HepG2 (cell line): ENCODE measurements at regions not wholly inside any gene's neighbourhood (a gene's known extent, or its start where the extent isn't known, plus 50 kb on each side); places are given as distances from the start of the nearest gene placed in this dataset.
"Not testable (repeated sequence)": the region's sequence is repeated elsewhere in the genome, so short reads cannot be mapped to it uniquely, and the experiment has no call there.

Experiments used
- ATAC-seq: fragments of 200-7000 bp; cut with Tn5 transposase; 3 replicates; pipeline ENCODE4 v1.9.1; 2020; ENCODE audit warnings: mild to moderate bottlenecking, moderate library complexity
- BruUV-seq: library from RNA; stranded (reverse); fragments of 400-500 nt; replicated peaks from 2 replicates; lab custom pipeline; 2021; lab: Mats Ljungman, UMichigan
- CTCF ChIA-PET: fragments of 300-600 bp; formaldehyde crosslinking; extraction: SDS; loops from one replicate; lab custom pipeline; 2021; ENCODE audit warnings: low total read pairs, inconsistent platforms, low intra/inter-chr PET ratio; lab: Yijun Ruan, JAX
- POLR2A ChIA-PET: fragments of 350-600 bp; sonication (Branson Sonifier 250); formaldehyde crosslinking; loops from one replicate; lab custom pipeline; 2020; ENCODE audit warnings: antibody characterized with exemption, inconsistent platforms; lab: Yijun Ruan, JAX
- DNase-seq: peaks from one replicate; pipeline ENCODE4 v3.0.0-alpha.2; 2015; ENCODE audit warnings: low spot score
- FAIRE-seq: peaks from 3 replicates; lab custom pipeline; 2011; peaks lifted over from hg19 to GRCh38; lab: Jason Lieb, UNC
- H2AFZ ChIP-seq: one replicate; pipeline ENCODE4 v1.6.1; 2011; ENCODE audit warnings: low read length, inconsistent platforms
- H3K27ac ChIP-seq: fragments of 300-600 bp; 3 replicates; pipeline ENCODE4 v1.8.0; 2011; ENCODE audit warnings: mixed run types, mild to moderate bottlenecking, mixed read lengths, low read length, inconsistent platforms; ENCODE audit not compliant: insufficient read depth; ENCODE audit errors: extremely low read length
- H3K27me3 ChIP-seq, 2 experiments: fragments of 200-600 bp in 1 of 2; 2 replicates in 1 of 2; 3 replicates in 1 of 2; pipeline versions ENCODE4 v1.6.0 to v1.8.0; 2011; ENCODE audit warnings: low read length in 2 of 2, mild to moderate bottlenecking in 2 of 2, moderate library complexity in 2 of 2, inconsistent platforms in 1 of 2; ENCODE audit not compliant: insufficient read depth in 2 of 2, control insufficient read depth in 1 of 2
- H3K36me3 ChIP-seq, 2 experiments: fragments of 200-600 bp in 1 of 2; replicated peaks in 1 of 2; 2 replicates in 1 of 2; 3 replicates in 1 of 2; pipeline versions ENCODE4 v1.5.1 to v1.8.0; 2011; ENCODE audit warnings: low read length in 2 of 2, inconsistent platforms in 1 of 2; ENCODE audit not compliant: insufficient read depth in 2 of 2, control insufficient read depth in 1 of 2
- H3K4me1 ChIP-seq: 2 replicates; pipeline ENCODE4 v1.5.1; 2012; ENCODE audit warnings: low read length, inconsistent platforms; ENCODE audit not compliant: insufficient read depth
- H3K4me2 ChIP-seq: 2 replicates; pipeline ENCODE4 v1.6.0; 2011; ENCODE audit warnings: low read depth, low read length, inconsistent platforms
- H3K4me3 ChIP-seq, 3 experiments: fragments of 200-600 bp in 1 of 3; sonication (generic), shearing (Covaris generic) in 1 of 3; replicated peaks in 1 of 3; 2 replicates each; pipeline ENCODE4 v1.5.1; 2011 to 2016; ENCODE audit warnings: low read length in 3 of 3, inconsistent platforms in 2 of 3, low read depth in 2 of 3, mild to moderate bottlenecking in 2 of 3, control low read depth in 1 of 3, mixed read lengths in 1 of 3; ENCODE audit not compliant: insufficient read depth in 1 of 3
- H3K79me2 ChIP-seq: one replicate; pipeline ENCODE4 v1.6.1; 2011; ENCODE audit warnings: low read length, inconsistent platforms; ENCODE audit not compliant: insufficient read depth
- H3K9ac ChIP-seq: 2 replicates; pipeline ENCODE4 v1.6.0; 2011; ENCODE audit warnings: mild to moderate bottlenecking, low read depth, low read length, inconsistent platforms; ENCODE audit not compliant: insufficient read depth
- H3K9me3 ChIP-seq: 2 replicates; pipeline ENCODE4 v1.5.1; 2012; ENCODE audit warnings: mild to moderate bottlenecking, low read length
- H4K20me1 ChIP-seq: 2 replicates; pipeline ENCODE4 v1.6.0; 2011; ENCODE audit warnings: inconsistent platforms, mild to moderate bottlenecking, low read length, moderate library complexity; ENCODE audit not compliant: insufficient read depth
- ELF3 ChIP-seq: IDR thresholded peaks from 2 replicates; pipeline ENCODE4 v1.6.1; 2016; ENCODE audit warnings: missing genetic modification reagents, missing compliant biosample characterization
- EZH2 ChIP-seq: conservative IDR thresholded peaks from 2 replicates; pipeline ENCODE4 v1.6.1; 2012; ENCODE audit warnings: mild to moderate bottlenecking, low read depth, low read length, moderate library complexity
- IRX3 ChIP-seq: sonication (generic); formaldehyde crosslinking; IDR thresholded peaks from 2 replicates; pipeline ENCODE4 v1.8.1; 2023; ENCODE audit warnings: mild to moderate bottlenecking, low read depth, missing genetic modification reagents, borderline replicate concordance
- RFX1 ChIP-seq: fragments of 450-650 bp; IDR thresholded peaks from 2 replicates; pipeline ENCODE4 v1.6.1; 2017
- TOPORS ChIP-seq: sonication (generic); formaldehyde crosslinking; IDR thresholded peaks from 2 replicates; pipeline ENCODE4 v1.8.0; 2023; ENCODE audit warnings: mild to moderate bottlenecking, missing genetic modification reagents
- ZNF768 ChIP-seq: sonication (generic); formaldehyde crosslinking; IDR thresholded peaks from 2 replicates; pipeline ENCODE4 v1.4.0; 2020; ENCODE audit warnings: missing genetic modification reagents
- ZNF780A ChIP-seq: sonication (generic); formaldehyde crosslinking; IDR thresholded peaks from 2 replicates; pipeline ENCODE4 v1.8.0; 2022; ENCODE audit warnings: mild to moderate bottlenecking, missing genetic modification reagents, moderate library complexity
- WGBS: methylation state at CpG from one replicate; pipeline ENCODE4 v1.1.6; 2017; ENCODE audit warnings: low lambda C conversion rate; 5-methylcytosine and 5-hydroxymethylcytosine counted together
- in situ Hi-C: cut with HindIII; loops from 2 replicates; pipeline ENCODE4 v1.10.0; 2017; ENCODE audit warnings: low pct_unique_long_range_greater_than_20kb; ENCODE audit not compliant: extremely low pct_ligation_motif_present
- intact Hi-C: fragments of 100-400 bp; cut with micrococcal nuclease; formaldehyde crosslinking; loops from one replicate; pipeline ENCODE4 v1.10.0; 2022; ENCODE audit not compliant: unreplicated experiment
- TF ChIP-seq, protein P1 (sequence below): sonication (generic); formaldehyde crosslinking; IDR thresholded peaks from 2 replicates; pipeline ENCODE4 v1.5.0; 2020; ENCODE audit warnings: missing genetic modification reagents
- TF ChIP-seq, protein P2 (sequence below): sonication (generic); formaldehyde crosslinking; IDR thresholded peaks from 2 replicates; pipeline ENCODE4 v1.5.1; 2020; ENCODE audit warnings: missing genetic modification reagents, mild to moderate bottlenecking, borderline replicate concordance

DNA sequence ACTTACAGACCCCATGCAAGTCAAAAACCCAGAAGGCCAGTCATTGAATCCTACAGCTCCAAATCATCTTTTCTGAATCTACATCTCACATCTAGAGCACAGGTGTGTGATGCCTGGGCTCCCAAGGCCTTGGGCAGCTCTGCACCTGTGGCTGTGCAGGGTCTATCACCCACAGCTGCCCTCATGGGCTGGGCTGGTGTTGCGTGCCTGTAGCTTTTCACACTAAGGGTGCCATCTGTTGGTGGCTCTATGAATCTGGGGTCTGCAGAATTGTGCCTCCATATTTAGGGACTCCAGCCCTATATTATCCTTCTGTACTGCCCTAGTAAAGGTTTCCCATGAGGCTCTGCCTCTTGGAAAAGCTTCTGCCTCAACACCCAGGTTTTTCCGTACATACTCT is 407.6 kb downstream of the TUBA3C start:
- intact Hi-C loops, H3K27me3 ChIP-seq, POLR2A ChIA-PET, H3K27ac ChIP-seq, H4K20me1 ChIP-seq, H2AFZ ChIP-seq, CTCF ChIA-PET, H3K79me2 ChIP-seq, H3K9ac ChIP-seq, DNase-seq, H3K4me1 ChIP-seq, H3K36me3 ChIP-seq, ATAC-seq, H3K4me2 ChIP-seq, FAIRE-seq, H3K4me3 ChIP-seq, BruUV-seq, in situ Hi-C loops: not testable (repeated sequence)
- H3K9me3 ChIP-seq: peaks cover 55% of the 10 kb centered on the region
- 86% methylated on average over 1 of the region's 2 CpGs for WGBS

DNA sequence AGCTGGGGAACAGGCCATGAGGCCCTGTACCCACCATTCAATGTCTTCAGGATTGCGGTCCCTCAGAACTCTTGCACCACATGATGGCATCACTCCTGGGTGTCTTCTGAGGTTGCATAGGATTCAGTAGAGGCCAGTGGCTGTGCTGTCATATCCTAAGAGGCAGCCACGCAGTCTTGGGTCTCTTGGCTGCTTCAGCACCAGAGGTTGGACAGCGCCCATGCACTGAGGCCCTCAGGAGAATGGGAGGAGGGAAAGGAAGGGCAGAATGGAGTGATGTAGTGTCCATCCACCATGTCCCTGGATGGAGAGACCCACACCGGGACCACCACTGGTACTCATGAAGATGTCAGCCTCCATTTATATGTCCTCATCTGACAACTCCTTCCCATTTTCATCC is 439.9 kb downstream of the TUBA3C start:
- H4K20me1 ChIP-seq, FAIRE-seq, H3K79me2 ChIP-seq, BruUV-seq, H3K4me1 ChIP-seq, CTCF ChIA-PET, in situ Hi-C loops, H3K27ac ChIP-seq, H3K9ac ChIP-seq, H3K27me3 ChIP-seq, H3K4me3 ChIP-seq, ATAC-seq, POLR2A ChIA-PET, DNase-seq, intact Hi-C loops, H3K4me2 ChIP-seq, H2AFZ ChIP-seq, H3K36me3 ChIP-seq: not testable (repeated sequence)
- peaks cover 80% of the 10 kb centered on the region for H3K9me3 ChIP-seq
- 80% methylated on average over 1 of the region's 4 CpGs for WGBS

DNA sequence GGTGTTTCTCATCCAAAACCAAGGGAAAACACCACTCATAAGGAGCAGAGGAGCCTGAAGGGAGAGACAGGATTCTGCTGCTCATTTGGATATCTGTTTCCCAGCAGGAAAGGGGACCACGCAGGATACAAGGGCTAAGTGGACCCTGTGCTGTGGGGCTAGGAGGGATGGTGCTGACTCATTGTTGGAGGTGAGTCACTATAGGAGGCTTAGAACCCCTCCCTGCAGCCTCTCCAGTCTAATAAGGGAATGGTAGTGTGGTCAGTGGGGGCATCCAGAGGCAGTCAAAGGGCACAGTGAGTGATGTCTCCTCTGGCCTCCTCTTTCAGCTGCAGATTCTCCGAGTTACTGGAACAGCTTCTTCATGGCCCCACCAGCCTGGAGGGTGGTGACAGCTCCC is 442.3 kb downstream of the TUBA3C start:
- in situ Hi-C loops (no loop called here), intact Hi-C loops (no loop called here)
- H3K79me2 ChIP-seq: no peaks in the 10 kb centered on the region
- no peak overlapping the region for H3K4me2 ChIP-seq
- ATAC-seq: no peak
- H3K4me3 ChIP-seq: no peak overlapping the region
- H3K27me3 ChIP-seq: no peaks in the 10 kb centered on the region
- no peak overlapping the region for H2AFZ ChIP-seq
- no peaks in the 10 kb centered on the region for H4K20me1 ChIP-seq
- ChIA-PET POLR2A (no interaction called here), CTCF (no interaction called here)
- peaks cover 70% of the 10 kb centered on the region for H3K9me3 ChIP-seq
- DNase-seq: no peak
- no peak overlapping the region for H3K27ac ChIP-seq
- H3K4me1 ChIP-seq: no peaks in the 10 kb centered on the region
- no peak for FAIRE-seq
- no peaks in the 10 kb centered on the region for H3K36me3 ChIP-seq
- 57% methylated on average over 1 of the region's 2 CpGs for WGBS
- no TSS peak for BruUV-seq
- no peak overlapping the region for H3K9ac ChIP-seq
- TF ChIP-seq ZNF780A (CRISPR knock-in tag) (no peak), TOPORS (no peak), ELF3 (CRISPR knock-in tag) (no peak), ZNF768 (CRISPR knock-in tag) (no peak), RFX1 (no peak), EZH2 (no peak), IRX3 (CRISPR knock-in tag) (no peak)
- TF ChIP-seq, protein P1, sequence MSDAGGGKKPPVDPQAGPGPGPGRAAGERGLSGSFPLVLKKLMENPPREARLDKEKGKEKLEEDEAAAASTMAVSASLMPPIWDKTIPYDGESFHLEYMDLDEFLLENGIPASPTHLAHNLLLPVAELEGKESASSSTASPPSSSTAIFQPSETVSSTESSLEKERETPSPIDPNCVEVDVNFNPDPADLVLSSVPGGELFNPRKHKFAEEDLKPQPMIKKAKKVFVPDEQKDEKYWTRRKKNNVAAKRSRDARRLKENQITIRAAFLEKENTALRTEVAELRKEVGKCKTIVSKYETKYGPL: no peak
- TF ChIP-seq, protein P2, sequence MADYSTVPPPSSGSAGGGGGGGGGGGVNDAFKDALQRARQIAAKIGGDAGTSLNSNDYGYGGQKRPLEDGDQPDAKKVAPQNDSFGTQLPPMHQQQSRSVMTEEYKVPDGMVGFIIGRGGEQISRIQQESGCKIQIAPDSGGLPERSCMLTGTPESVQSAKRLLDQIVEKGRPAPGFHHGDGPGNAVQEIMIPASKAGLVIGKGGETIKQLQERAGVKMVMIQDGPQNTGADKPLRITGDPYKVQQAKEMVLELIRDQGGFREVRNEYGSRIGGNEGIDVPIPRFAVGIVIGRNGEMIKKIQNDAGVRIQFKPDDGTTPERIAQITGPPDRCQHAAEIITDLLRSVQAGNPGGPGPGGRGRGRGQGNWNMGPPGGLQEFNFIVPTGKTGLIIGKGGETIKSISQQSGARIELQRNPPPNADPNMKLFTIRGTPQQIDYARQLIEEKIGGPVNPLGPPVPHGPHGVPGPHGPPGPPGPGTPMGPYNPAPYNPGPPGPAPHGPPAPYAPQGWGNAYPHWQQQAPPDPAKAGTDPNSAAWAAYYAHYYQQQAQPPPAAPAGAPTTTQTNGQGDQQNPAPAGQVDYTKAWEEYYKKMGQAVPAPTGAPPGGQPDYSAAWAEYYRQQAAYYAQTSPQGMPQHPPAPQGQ (CRISPR knock-in tag): no peak
